IMR-90 (cell line): ENCODE measurements at regions not wholly inside any gene's neighbourhood (a gene's known extent, or its start where the extent isn't known, plus 50 kb on each side); places are given as distances from the start of the nearest gene placed in this dataset.

Source experiments
- BHLHE40 ChIP-seq: fragments of 150-350 bp; IDR thresholded peaks from 2 replicates; pipeline ENCODE4 v1.6.1; 2016; ENCODE audit warnings: mild to moderate bottlenecking, low read depth, low read length
- CEBPB ChIP-seq: IDR thresholded peaks from 2 replicates; pipeline ENCODE4 v1.6.1; 2012; ENCODE audit warnings: low read depth, low read length, improper control_type of control experiment
- CHD1 ChIP-seq: IDR thresholded peaks from 2 replicates; pipeline ENCODE4 v1.6.1; 2012; ENCODE audit warnings: low read depth, low read length, improper control_type of control experiment
- CTCF ChIP-seq: conservative IDR thresholded peaks from 2 replicates; pipeline ENCODE4 v1.5.1; 2012; ENCODE audit warnings: mild to moderate bottlenecking, low read depth, low read length, improper control_type of control experiment
- ELK1 ChIP-seq: fragments of 150-350 bp; IDR thresholded peaks from 2 replicates; pipeline ENCODE4 v1.6.1; 2016; ENCODE audit warnings: low read depth, mild to moderate bottlenecking, low read length, moderate library complexity, borderline replicate concordance
- FOS ChIP-seq: fragments of 150-350 bp; IDR thresholded peaks from 2 replicates; pipeline ENCODE4 v1.6.1; 2016; ENCODE audit warnings: low read depth, low read length
- MAFK ChIP-seq: IDR thresholded peaks from 2 replicates; pipeline ENCODE4 v1.6.1; 2012; ENCODE audit warnings: low read depth, low read length, improper control_type of control experiment
- MAZ ChIP-seq: IDR thresholded peaks from 2 replicates; pipeline ENCODE4 v1.6.1; 2012; ENCODE audit warnings: low read depth, mild to moderate bottlenecking, low read length, improper control_type of control experiment, moderate library complexity, borderline replicate concordance
- MXI1 ChIP-seq: IDR thresholded peaks from 2 replicates; pipeline ENCODE4 v1.6.1; 2012; ENCODE audit warnings: low read depth, mild to moderate bottlenecking, low read length, moderate library complexity, borderline replicate concordance
- POLR2A ChIP-seq: IDR thresholded peaks from 2 replicates; pipeline ENCODE4 v1.6.1; 2012; ENCODE audit warnings: mild to moderate bottlenecking, low read depth, low read length
- RAD21 ChIP-seq: IDR thresholded peaks from 2 replicates; pipeline ENCODE4 v1.6.1; 2012; ENCODE audit warnings: low read length, improper control_type of control experiment
- SMC3 ChIP-seq: fragments of 150-350 bp; IDR thresholded peaks from 2 replicates; pipeline ENCODE4 v1.6.1; 2016; ENCODE audit warnings: low read depth, mild to moderate bottlenecking, antibody characterized with exemption, low read length, moderate library complexity
- USF2 ChIP-seq: fragments of 150-350 bp; IDR thresholded peaks from 2 replicates; pipeline ENCODE4 v1.6.1; 2017; ENCODE audit warnings: mild to moderate bottlenecking, antibody characterized with exemption, low read length, low read depth

- TF ChIP-seq CTCF (no peak), POLR2A (no peak), CEBPB (no peak), CHD1 (no peak), USF2 (no peak), FOS (no peak), RAD21 (no peak), SMC3 (no peak), BHLHE40 (no peak), ELK1 (no peak), MAFK (no peak), MXI1 (no peak), MAZ (no peak)
Measured at GRCh38 chr16:86843812-86844211, 265.5 kb downstream of the FOXL1 start.
